Right forelimb (tissue), 1 donor: ENCODE measurements at regions not wholly inside any gene's neighbourhood (a gene's known extent, or its start where the extent isn't known, plus 50 kb on each side); places are given as distances from the start of the nearest gene placed in this dataset.
"Not testable (repeated sequence)": the region's sequence is repeated elsewhere in the genome, so short reads cannot be mapped to it uniquely, and the experiment has no call there.

Experiments used
- DNase-seq: peaks from one replicate; pipeline ENCODE4 v3.0.0-alpha.2; 2018

GRCh38 chr1:229710746-229711145, 84.7 kb downstream of the URB2 start:
- DNase-seq = no peak

- no peak for DNase-seq
Measured at GRCh38 chr1:229714306-229714705, 88.3 kb downstream of the URB2 start.

GRCh38 chr1:229714964-229715603, 89.0 kb downstream of the URB2 start:
- no peak for DNase-seq

GRCh38 chr1:229716069-229716468, 90.0 kb downstream of the URB2 start:
- DNase-seq = peak; percentile 60

- DNase-seq = no peak
Measured at GRCh38 chr1:229716704-229717103, 90.7 kb downstream of the URB2 start.

- DNase-seq = peak; percentile 51
Measured at GRCh38 chr1:229717786-229718576, 91.9 kb downstream of the URB2 start.

GRCh38 chr1:229726061-229726460, 100.0 kb downstream of the URB2 start:
- DNase-seq = no peak

- DNase-seq = no peak
Measured at GRCh38 chr1:229729916-229730315, 103.9 kb downstream of the URB2 start.

GRCh38 chr1:229730573-229730972, 104.5 kb downstream of the URB2 start:
- DNase-seq = no peak

GRCh38 chr1:229732061-229732460, 106.0 kb downstream of the URB2 start:
- no peak for DNase-seq

GRCh38 chr1:229736376-229736775, 110.3 kb downstream of the URB2 start:
- no peak for DNase-seq

GRCh38 chr1:229742614-229743013, 116.6 kb downstream of the URB2 start:
- DNase-seq = not testable (repeated sequence)

GRCh38 chr1:229749992-229750391, 123.9 kb downstream of the URB2 start:
- no peak for DNase-seq

GRCh38 chr1:229751610-229752009, 125.6 kb downstream of the URB2 start:
- DNase-seq = no peak

GRCh38 chr1:229752679-229753078, 126.6 kb downstream of the URB2 start:
- no peak for DNase-seq

- no peak for DNase-seq
Measured at GRCh38 chr1:229753764-229754551, 127.9 kb downstream of the URB2 start.

- no peak for DNase-seq
Measured at GRCh38 chr1:229756666-229757065, 130.6 kb downstream of the URB2 start.

GRCh38 chr1:229757226-229757625, 131.2 kb downstream of the URB2 start:
- DNase-seq = no peak

GRCh38 chr1:229758101-229759036, 132.3 kb downstream of the URB2 start:
- DNase-seq = no peak

GRCh38 chr1:229759037-229759435, 133.0 kb downstream of the URB2 start:
- DNase-seq = no peak

GRCh38 chr1:229759586-229759985, 133.5 kb downstream of the URB2 start:
- no peak for DNase-seq

GRCh38 chr1:229760478-229760996, 134.5 kb downstream of the URB2 start:
- no peak for DNase-seq
